ENCODE measurements at regions not wholly inside any gene's neighbourhood (a gene's known extent, or its start where the extent isn't known, plus 50 kb on each side); places are given as distances from the start of the nearest gene placed in this dataset.

DNA sequence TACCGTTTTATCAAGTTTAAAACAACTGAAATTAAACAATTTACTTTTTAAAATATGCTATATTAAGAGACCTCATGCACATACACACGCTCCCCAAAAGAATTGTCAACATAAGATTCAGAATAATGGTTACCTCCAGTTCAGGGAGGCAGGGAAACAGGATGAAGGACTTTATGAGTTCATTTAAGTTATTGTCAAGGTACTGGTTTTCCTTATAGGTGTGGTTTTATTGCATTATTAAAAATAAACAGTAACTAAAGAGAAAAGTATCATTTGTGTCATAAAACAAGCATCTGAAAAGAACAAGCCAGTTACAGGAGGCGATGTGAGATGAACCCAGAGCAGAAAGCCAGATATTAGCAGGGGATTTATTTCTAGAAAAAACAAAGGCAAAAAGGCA lies 2376.7 kb downstream of the MAT2B start:
- Histone ChIP-seq H3K4me1 (ENCODE audit: control insufficient read depth in 1 of 2, insufficient read depth in 2 of 2, low read length in 2 of 2) (no peaks in the 10 kb centered on the region), H3K27me3 (ENCODE audit: control insufficient read depth in 1 of 2, insufficient read depth in 2 of 2, low read length in 1 of 2) (no peaks in the 10 kb centered on the region), H3K9me3 (ENCODE audit: control insufficient read depth, low read length) (peaks cover 2% of the 10 kb centered on the region), H3K4me3 (ENCODE audit: low read length in 2 of 2) (no peak overlapping the region), H3K27ac (ENCODE audit: low read depth in 1 of 2, low read length in 2 of 2) (no peak overlapping the region), H3K36me3 (ENCODE audit: control insufficient read depth in 1 of 2, insufficient read depth in 2 of 2, low read length in 1 of 2) (no peaks in the 10 kb centered on the region)
- intact Hi-C loops (cut with DNase I), result no loop called here
- no peak for DNase-seq
- WGBS, 2 donors, result 71 to 72% methylated on average over 3 of the region's 3 CpGs
- ATAC-seq (ENCODE audit: low FRiP score), result no peak

GRCh38 chr5:165885623-165886350 lies 2380.4 kb downstream of the MAT2B start:
- no peak overlapping the region for H3K27ac ChIP-seq (ENCODE audit: low read depth in 1 of 2, low read length in 2 of 2)
- 78 to 79% methylated on average over 12 of the region's 12 CpGs for WGBS, 2 donors
- H3K4me3 ChIP-seq (ENCODE audit: low read length in 2 of 2), result no peak overlapping the region
- ATAC-seq (ENCODE audit: low FRiP score), result no peak
- intact Hi-C loops (cut with DNase I), result no loop called here
- H3K4me1 ChIP-seq (ENCODE audit: control insufficient read depth in 1 of 2, insufficient read depth in 2 of 2, low read length in 2 of 2), result no peaks in the 10 kb centered on the region
- peaks cover 4% of the 10 kb centered on the region for H3K9me3 ChIP-seq (ENCODE audit: control insufficient read depth, low read length)
- no peaks in the 10 kb centered on the region for H3K36me3 ChIP-seq (ENCODE audit: control insufficient read depth in 1 of 2, insufficient read depth in 2 of 2, low read length in 1 of 2)
- no peak for DNase-seq
- no peaks in the 10 kb centered on the region for H3K27me3 ChIP-seq (ENCODE audit: control insufficient read depth in 1 of 2, insufficient read depth in 2 of 2, low read length in 1 of 2)

- Histone ChIP-seq H3K4me3 (ENCODE audit: low read length in 2 of 2) (no peak overlapping the region), H3K4me1 (ENCODE audit: control insufficient read depth in 1 of 2, insufficient read depth in 2 of 2, low read length in 2 of 2) (no peaks in the 10 kb centered on the region), H3K27me3 (ENCODE audit: control insufficient read depth in 1 of 2, insufficient read depth in 2 of 2, low read length in 1 of 2) (no peaks in the 10 kb centered on the region), H3K36me3 (ENCODE audit: control insufficient read depth in 1 of 2, insufficient read depth in 2 of 2, low read length in 1 of 2) (no peaks in the 10 kb centered on the region), H3K9me3 (ENCODE audit: control insufficient read depth, low read length) (peaks cover 4% of the 10 kb centered on the region), H3K27ac (ENCODE audit: low read depth in 1 of 2, low read length in 2 of 2) (no peak overlapping the region)
- WGBS, 2 donors, result 82 to 90% methylated on average over 2 of the region's 2 CpGs
- intact Hi-C loops (cut with DNase I), result no loop called here
- DNase-seq (no peak), ATAC-seq (ENCODE audit: low FRiP score) (no peak)
Measured at GRCh38 chr5:165887147-165887546, 2381.7 kb downstream of the MAT2B start.

DNA sequence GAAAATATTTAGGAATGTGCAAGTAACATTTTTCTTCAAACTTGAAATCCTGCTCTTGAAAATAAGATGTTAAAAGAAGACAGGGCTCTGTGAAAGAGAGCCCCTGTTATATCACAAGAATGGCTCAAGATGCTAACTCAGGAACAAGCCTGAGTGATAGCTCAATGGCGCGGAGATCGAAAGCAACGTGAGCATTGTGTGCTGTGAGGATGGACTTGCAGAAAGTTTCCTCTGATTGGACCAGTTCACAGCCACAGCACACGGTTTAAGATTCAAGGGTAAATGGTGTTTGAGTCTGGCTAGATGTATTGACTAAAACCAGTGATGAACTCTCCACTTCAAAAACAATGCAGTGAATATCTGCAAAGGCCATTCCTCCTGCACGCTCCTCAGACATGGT lies 2387.0 kb downstream of the MAT2B start:
- no peak for ATAC-seq (ENCODE audit: low FRiP score)
- no peaks in the 10 kb centered on the region for H3K36me3 ChIP-seq (ENCODE audit: control insufficient read depth in 1 of 2, insufficient read depth in 2 of 2, low read length in 1 of 2)
- WGBS, 2 donors, result 87 to 88% methylated on average over 6 of the region's 6 CpGs
- no peaks in the 10 kb centered on the region for H3K4me1 ChIP-seq (ENCODE audit: control insufficient read depth in 1 of 2, insufficient read depth in 2 of 2, low read length in 2 of 2)
- no peak for DNase-seq
- H3K9me3 ChIP-seq (ENCODE audit: control insufficient read depth, low read length), result peaks cover 1% of the 10 kb centered on the region
- H3K27me3 ChIP-seq (ENCODE audit: control insufficient read depth in 1 of 2, insufficient read depth in 2 of 2, low read length in 1 of 2), result no peaks in the 10 kb centered on the region
- no peak overlapping the region for H3K27ac ChIP-seq (ENCODE audit: low read depth in 1 of 2, low read length in 2 of 2)
- H3K4me3 ChIP-seq (ENCODE audit: low read length in 2 of 2), result no peak overlapping the region
- intact Hi-C loops (cut with DNase I), result no loop called here

- DNase-seq, result no peak
- Histone ChIP-seq H3K9me3 (ENCODE audit: control insufficient read depth, low read length) (peaks cover 1% of the 10 kb centered on the region), H3K4me3 (ENCODE audit: low read length in 2 of 2) (no peak overlapping the region), H3K36me3 (ENCODE audit: control insufficient read depth in 1 of 2, insufficient read depth in 2 of 2, low read length in 1 of 2) (no peaks in the 10 kb centered on the region), H3K4me1 (ENCODE audit: control insufficient read depth in 1 of 2, insufficient read depth in 2 of 2, low read length in 2 of 2) (no peaks in the 10 kb centered on the region), H3K27me3 (ENCODE audit: control insufficient read depth in 1 of 2, insufficient read depth in 2 of 2, low read length in 1 of 2) (no peaks in the 10 kb centered on the region), H3K27ac (ENCODE audit: low read depth in 1 of 2, low read length in 2 of 2) (no peak overlapping the region)
- no peak for ATAC-seq (ENCODE audit: low FRiP score)
- 82 to 86% methylated on average over 3 of the region's 3 CpGs for WGBS, 2 donors
- intact Hi-C loops (cut with DNase I), result no loop called here
Measured at GRCh38 chr5:165894916-165895315, 2389.5 kb downstream of the MAT2B start.

- Histone ChIP-seq H3K36me3 (ENCODE audit: control insufficient read depth in 1 of 2, insufficient read depth in 2 of 2, low read length in 1 of 2) (no peaks in the 10 kb centered on the region), H3K27me3 (ENCODE audit: control insufficient read depth in 1 of 2, insufficient read depth in 2 of 2, low read length in 1 of 2) (no peaks in the 10 kb centered on the region), H3K4me1 (ENCODE audit: control insufficient read depth in 1 of 2, insufficient read depth in 2 of 2, low read length in 2 of 2) (no peaks in the 10 kb centered on the region), H3K27ac (ENCODE audit: low read depth in 1 of 2, low read length in 2 of 2) (no peak overlapping the region), H3K4me3 (ENCODE audit: low read length in 2 of 2) (no peak overlapping the region), H3K9me3 (ENCODE audit: control insufficient read depth, low read length) (no peaks in the 10 kb centered on the region)
- intact Hi-C loops (cut with DNase I), result no loop called here
- DNase-seq (no peak), ATAC-seq (ENCODE audit: low FRiP score) (no peak)
- 68 to 69% methylated on average over 1 of the region's 1 CpG for WGBS, 2 donors
Measured at GRCh38 chr5:165903835-165904234, 2387.6 kb upstream of the WWC1 start.

- intact Hi-C loops (cut with DNase I), result no loop called here
- Histone ChIP-seq H3K27ac (ENCODE audit: low read depth in 1 of 2, low read length in 2 of 2) (no peak overlapping the region), H3K27me3 (ENCODE audit: control insufficient read depth in 1 of 2, insufficient read depth in 2 of 2, low read length in 1 of 2) (peaks cover 0 to 2% of the 10 kb centered on the region in 2 donors), H3K9me3 (ENCODE audit: control insufficient read depth, low read length) (peaks cover 1% of the 10 kb centered on the region), H3K4me3 (ENCODE audit: low read length in 2 of 2) (no peak overlapping the region), H3K36me3 (ENCODE audit: control insufficient read depth in 1 of 2, insufficient read depth in 2 of 2, low read length in 1 of 2) (no peaks in the 10 kb centered on the region), H3K4me1 (ENCODE audit: control insufficient read depth in 1 of 2, insufficient read depth in 2 of 2, low read length in 2 of 2) (no peaks in the 10 kb centered on the region)
- no peak for DNase-seq
- ATAC-seq (ENCODE audit: low FRiP score), result no peak
Measured at GRCh38 chr5:165906871-165907270, 2384.6 kb upstream of the WWC1 start.

DNA sequence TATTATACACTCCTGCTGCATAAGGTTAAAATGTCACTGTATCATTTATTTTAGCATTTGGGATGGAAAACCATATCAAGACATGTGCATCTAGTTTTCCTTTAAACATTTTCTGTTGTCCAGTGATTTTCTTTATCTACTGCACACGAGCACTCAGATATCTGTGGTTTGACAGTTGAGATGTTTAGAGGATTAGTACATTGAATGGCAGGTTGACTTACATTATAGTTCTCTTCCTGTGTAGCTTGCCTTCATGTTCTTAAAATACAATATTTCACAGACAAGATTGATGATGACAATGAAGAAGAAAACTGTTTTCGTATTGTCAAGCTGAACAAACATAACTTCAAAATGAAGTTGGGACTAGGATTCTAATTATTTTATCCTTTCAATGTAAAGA lies 2378.4 kb upstream of the WWC1 start:
- intact Hi-C loops (cut with DNase I), result no loop called here
- ATAC-seq (ENCODE audit: low FRiP score) (no peak), DNase-seq (no peak)
- Histone ChIP-seq H3K9me3 (ENCODE audit: control insufficient read depth, low read length) (peaks cover 1% of the 10 kb centered on the region), H3K27me3 (ENCODE audit: control insufficient read depth in 1 of 2, insufficient read depth in 2 of 2, low read length in 1 of 2) (peaks cover 0 to 2% of the 10 kb centered on the region in 2 donors), H3K4me1 (ENCODE audit: control insufficient read depth in 1 of 2, insufficient read depth in 2 of 2, low read length in 2 of 2) (no peaks in the 10 kb centered on the region), H3K36me3 (ENCODE audit: control insufficient read depth in 1 of 2, insufficient read depth in 2 of 2, low read length in 1 of 2) (no peaks in the 10 kb centered on the region), H3K27ac (ENCODE audit: low read depth in 1 of 2, low read length in 2 of 2) (no peak overlapping the region), H3K4me3 (ENCODE audit: low read length in 2 of 2) (no peak overlapping the region)
- WGBS, 2 donors, result 36 to 39% methylated on average over 2 of the region's 2 CpGs

DNA sequence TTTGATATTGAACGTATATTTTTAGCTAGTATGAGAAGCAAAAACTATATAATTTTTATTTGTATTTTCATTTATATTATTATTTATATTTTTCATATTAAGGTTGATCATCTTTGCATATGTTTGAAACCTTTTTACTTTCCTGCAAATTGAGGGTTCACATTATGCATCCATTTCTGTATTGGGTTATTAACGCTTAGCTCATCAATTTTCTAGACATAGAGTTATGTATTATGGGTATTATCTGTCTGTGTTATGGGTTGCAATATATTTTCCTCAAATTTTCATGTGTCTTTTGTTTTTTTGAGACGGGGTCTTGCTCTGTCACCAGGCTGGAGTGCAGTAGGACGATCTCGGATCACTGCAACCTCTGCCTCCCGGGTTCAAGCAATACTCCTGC lies 2377.0 kb upstream of the WWC1 start:
- Histone ChIP-seq H3K36me3 (ENCODE audit: control insufficient read depth in 1 of 2, insufficient read depth in 2 of 2, low read length in 1 of 2) (no peaks in the 10 kb centered on the region), H3K4me3 (ENCODE audit: low read length in 2 of 2) (no peak overlapping the region), H3K27ac (ENCODE audit: low read depth in 1 of 2, low read length in 2 of 2) (no peak overlapping the region), H3K9me3 (ENCODE audit: control insufficient read depth, low read length) (no peaks in the 10 kb centered on the region), H3K27me3 (ENCODE audit: control insufficient read depth in 1 of 2, insufficient read depth in 2 of 2, low read length in 1 of 2) (peaks cover 0 to 2% of the 10 kb centered on the region in 2 donors), H3K4me1 (ENCODE audit: control insufficient read depth in 1 of 2, insufficient read depth in 2 of 2, low read length in 2 of 2) (no peaks in the 10 kb centered on the region)
- ATAC-seq (ENCODE audit: low FRiP score) (no peak), DNase-seq (no peak)
- intact Hi-C loops (cut with DNase I), result no loop called here
- WGBS, 2 donors, result 90 to 92% methylated on average over 6 of the region's 6 CpGs

Measured in aorta (tissue), 5 donors.